ENCODE measurements at regions not wholly inside any gene's neighbourhood (a gene's known extent, or its start where the extent isn't known, plus 50 kb on each side); places are given as distances from the start of the nearest gene placed in this dataset.

- TF ChIP-seq, protein P1, sequence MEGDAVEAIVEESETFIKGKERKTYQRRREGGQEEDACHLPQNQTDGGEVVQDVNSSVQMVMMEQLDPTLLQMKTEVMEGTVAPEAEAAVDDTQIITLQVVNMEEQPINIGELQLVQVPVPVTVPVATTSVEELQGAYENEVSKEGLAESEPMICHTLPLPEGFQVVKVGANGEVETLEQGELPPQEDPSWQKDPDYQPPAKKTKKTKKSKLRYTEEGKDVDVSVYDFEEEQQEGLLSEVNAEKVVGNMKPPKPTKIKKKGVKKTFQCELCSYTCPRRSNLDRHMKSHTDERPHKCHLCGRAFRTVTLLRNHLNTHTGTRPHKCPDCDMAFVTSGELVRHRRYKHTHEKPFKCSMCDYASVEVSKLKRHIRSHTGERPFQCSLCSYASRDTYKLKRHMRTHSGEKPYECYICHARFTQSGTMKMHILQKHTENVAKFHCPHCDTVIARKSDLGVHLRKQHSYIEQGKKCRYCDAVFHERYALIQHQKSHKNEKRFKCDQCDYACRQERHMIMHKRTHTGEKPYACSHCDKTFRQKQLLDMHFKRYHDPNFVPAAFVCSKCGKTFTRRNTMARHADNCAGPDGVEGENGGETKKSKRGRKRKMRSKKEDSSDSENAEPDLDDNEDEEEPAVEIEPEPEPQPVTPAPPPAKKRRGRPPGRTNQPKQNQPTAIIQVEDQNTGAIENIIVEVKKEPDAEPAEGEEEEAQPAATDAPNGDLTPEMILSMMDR (IDR thresholded peaks at IDR 0.05) = no peak
- no peak for TF ChIP-seq POLR2A (IDR thresholded peaks at IDR 0.05)
- TF ChIP-seq POLR2AphosphoS5 (IDR thresholded peaks at IDR 0.05) = no peak
Observed at GRCh38 chr18:78128004-78128403, 851.6 kb upstream of the SALL3 start.
